ENCODE measurements at regions not wholly inside any gene's neighbourhood (a gene's known extent, or its start where the extent isn't known, plus 50 kb on each side); places are given as distances from the start of the nearest gene placed in this dataset.
"Not testable (repeated sequence)": the region's sequence is repeated elsewhere in the genome, so short reads cannot be mapped to it uniquely, and the experiment has no call there.

DNA sequence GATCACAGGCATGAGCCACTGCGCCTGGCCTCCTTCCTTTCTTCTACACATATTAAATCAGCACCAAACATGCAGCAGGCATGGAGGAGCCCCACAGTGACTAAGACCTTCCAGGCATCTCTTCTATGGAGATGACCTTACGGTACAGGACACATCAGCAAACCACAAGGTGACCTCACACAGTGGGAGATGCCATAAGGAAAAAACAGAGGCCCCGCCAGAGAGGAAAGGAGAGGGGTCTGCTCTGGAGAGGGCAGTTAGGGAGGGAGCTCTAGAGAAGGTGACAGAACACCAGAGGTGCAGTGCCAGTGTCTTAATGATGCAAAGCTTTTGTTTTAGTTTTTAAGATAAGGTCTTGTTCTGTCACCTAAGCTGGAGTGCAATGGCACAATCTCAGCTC is 81.1 kb upstream of the ESRRB start:
- H3K9me3 Mint-ChIP-seq, result no peaks in the 10 kb centered on the region
- H3K27me3 Mint-ChIP-seq, result peaks cover 4% of the 10 kb centered on the region
- peak; percentile 32 for DNase-seq (ENCODE audit: extremely low spot score, unreplicated experiment)
- H3K36me3 Mint-ChIP-seq, result no peaks in the 10 kb centered on the region
- no peak overlapping the region for H3K4me3 Mint-ChIP-seq
- no peak overlapping the region for H3K27ac Mint-ChIP-seq
- H3K4me1 Mint-ChIP-seq (ENCODE audit: unreplicated experiment), result peaks cover 9% of the 10 kb centered on the region
- TF ChIP-seq, protein P1, sequence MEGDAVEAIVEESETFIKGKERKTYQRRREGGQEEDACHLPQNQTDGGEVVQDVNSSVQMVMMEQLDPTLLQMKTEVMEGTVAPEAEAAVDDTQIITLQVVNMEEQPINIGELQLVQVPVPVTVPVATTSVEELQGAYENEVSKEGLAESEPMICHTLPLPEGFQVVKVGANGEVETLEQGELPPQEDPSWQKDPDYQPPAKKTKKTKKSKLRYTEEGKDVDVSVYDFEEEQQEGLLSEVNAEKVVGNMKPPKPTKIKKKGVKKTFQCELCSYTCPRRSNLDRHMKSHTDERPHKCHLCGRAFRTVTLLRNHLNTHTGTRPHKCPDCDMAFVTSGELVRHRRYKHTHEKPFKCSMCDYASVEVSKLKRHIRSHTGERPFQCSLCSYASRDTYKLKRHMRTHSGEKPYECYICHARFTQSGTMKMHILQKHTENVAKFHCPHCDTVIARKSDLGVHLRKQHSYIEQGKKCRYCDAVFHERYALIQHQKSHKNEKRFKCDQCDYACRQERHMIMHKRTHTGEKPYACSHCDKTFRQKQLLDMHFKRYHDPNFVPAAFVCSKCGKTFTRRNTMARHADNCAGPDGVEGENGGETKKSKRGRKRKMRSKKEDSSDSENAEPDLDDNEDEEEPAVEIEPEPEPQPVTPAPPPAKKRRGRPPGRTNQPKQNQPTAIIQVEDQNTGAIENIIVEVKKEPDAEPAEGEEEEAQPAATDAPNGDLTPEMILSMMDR (conservative IDR thresholded peaks at IDR 0.05), result no peak

DNA sequence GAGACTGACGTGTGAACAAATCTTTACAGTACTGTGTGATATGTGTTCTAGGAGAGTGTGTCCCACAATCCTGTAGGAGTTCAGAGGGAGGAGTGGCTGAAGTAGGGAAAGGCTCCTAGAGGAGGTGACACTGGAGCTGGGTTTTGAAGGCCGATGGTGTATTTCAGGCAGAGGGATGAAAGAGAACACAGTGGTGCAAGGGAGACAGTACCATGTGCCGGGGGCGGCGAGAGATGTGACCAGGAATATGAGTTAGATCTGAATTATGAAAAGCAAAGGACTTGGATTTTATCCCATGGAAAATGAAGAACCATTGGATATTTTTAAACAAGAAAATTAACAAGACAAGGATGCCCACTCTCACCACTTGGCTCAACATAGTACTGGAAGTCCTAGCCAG is 77.0 kb upstream of the ESRRB start:
- no peak for DNase-seq (ENCODE audit: extremely low spot score, unreplicated experiment)
- no peaks in the 10 kb centered on the region for H3K9me3 Mint-ChIP-seq

DNA sequence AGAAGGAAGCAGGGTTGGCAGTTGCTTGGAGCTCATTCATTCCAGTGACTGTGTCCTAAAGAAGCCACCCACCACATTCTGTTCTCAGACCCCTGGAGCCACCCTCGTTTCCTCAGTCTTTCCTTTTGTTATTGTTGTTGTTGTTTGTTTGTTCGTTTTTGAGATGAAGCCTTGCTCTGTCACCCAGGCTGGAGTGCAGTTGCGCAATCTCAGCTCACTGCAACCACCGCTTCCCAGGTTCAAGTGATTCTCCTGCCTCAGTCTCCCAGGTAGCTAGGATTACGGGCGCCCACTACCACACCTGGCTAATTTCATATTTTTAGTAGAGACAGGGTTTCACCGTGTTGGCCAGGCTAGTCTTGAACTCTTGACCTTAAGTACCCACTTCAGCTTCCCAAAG is 72.7 kb upstream of the ESRRB start:
- not testable (repeated sequence) for H3K27ac Mint-ChIP-seq; DNase-seq (ENCODE audit: extremely low spot score, unreplicated experiment); H3K4me3 Mint-ChIP-seq

More for the DNA sequence above, 77.0 kb upstream of the ESRRB start:
- Mint-ChIP-seq H3K27me3 (peaks cover 9% of the 10 kb centered on the region), H3K4me1 (ENCODE audit: unreplicated experiment) (peaks cover 3% of the 10 kb centered on the region), H3K36me3 (no peaks in the 10 kb centered on the region), H3K4me3 (no peak overlapping the region), H3K27ac (no peak overlapping the region)
- TF ChIP-seq, protein P1 (conservative IDR thresholded peaks at IDR 0.05), result no peak

DNA sequence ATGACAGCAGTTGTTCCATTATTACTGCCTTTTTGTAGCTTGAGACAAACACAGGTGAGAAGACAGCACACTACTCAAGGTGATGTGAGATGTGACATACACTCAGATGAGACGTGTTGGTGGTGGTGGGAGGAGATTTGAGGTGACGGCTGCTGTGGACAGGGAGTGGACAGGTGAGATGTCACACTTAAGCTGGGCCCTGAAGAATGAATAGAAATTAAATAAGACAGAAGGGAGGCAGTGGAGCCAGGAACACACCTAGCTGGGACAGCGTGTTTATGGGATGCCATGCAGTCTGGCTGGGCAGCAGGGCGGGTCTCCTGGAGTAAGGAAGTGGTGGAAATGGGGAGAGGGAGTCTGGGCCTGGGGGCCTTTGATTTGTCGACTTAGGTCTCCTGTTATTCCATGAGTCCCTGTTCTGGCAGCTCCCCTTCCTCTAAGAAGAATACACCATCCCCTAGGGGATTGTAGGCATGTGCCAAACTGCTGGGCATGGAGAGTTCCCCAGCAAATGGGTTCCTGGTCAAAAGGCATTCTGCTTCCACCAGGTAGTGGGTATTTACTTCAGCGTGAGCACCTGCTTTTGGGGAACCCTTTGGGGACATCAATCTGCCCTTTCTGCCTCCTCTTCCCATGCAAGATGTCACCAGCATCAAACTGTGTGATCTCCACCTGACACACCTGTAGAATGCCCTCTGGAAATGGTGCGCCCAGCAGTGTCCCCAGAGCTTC is 71.2 kb upstream of the ESRRB start:
- TF ChIP-seq, protein P1 (conservative IDR thresholded peaks at IDR 0.05), result no peak
- Mint-ChIP-seq H3K4me3 (no peak overlapping the region), H3K9me3 (no peaks in the 10 kb centered on the region), H3K36me3 (no peaks in the 10 kb centered on the region), H3K4me1 (ENCODE audit: unreplicated experiment) (peaks cover 4% of the 10 kb centered on the region), H3K27me3 (peaks cover 32% of the 10 kb centered on the region), H3K27ac (no peak overlapping the region)
- no peak for DNase-seq (ENCODE audit: extremely low spot score, unreplicated experiment)

More for the DNA sequence above, 72.7 kb upstream of the ESRRB start:
- H3K36me3 Mint-ChIP-seq; H3K4me1 Mint-ChIP-seq (ENCODE audit: unreplicated experiment); H3K9me3 Mint-ChIP-seq: not testable (repeated sequence)
- peaks cover 24% of the 10 kb centered on the region for H3K27me3 Mint-ChIP-seq

DNA sequence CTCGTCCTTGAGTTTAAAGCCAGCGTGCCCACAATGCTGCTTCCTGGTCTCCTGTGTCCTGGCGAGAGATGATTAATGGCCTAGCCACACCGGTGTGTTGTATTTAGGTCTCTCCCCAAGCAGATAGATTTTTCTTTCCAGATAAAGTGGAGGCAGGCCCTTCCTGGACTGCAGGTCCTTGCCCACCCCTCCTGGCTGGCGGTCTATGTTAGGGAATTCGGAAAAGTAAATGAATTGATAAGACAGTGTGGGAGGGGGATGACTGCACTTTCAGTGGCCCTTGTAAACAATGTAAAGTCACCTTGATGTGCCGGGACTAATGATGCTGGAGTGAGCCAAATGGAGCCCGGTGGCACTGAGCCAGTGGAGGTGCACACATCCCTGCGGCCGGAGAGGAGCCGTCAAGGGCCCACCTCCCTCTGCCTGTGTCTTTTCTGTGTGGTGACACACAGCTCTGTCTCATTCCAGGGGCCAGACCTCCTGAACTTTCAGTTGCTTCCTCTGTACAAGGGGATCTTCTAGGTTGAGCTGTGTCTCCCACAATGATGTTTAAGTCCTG is 70.6 kb upstream of the ESRRB start:
- H3K27ac Mint-ChIP-seq, result peak overlapping the region; percentile 53
- TF ChIP-seq, protein P1 (conservative IDR thresholded peaks at IDR 0.05), result no peak
- peaks cover 38% of the 10 kb centered on the region for H3K27me3 Mint-ChIP-seq
- DNase-seq (ENCODE audit: extremely low spot score, unreplicated experiment), result no peak
- no peaks in the 10 kb centered on the region for H3K9me3 Mint-ChIP-seq
- H3K36me3 Mint-ChIP-seq, result no peaks in the 10 kb centered on the region
- H3K4me1 Mint-ChIP-seq (ENCODE audit: unreplicated experiment), result peaks cover 10% of the 10 kb centered on the region
- peak overlapping the region; percentile 41 for H3K4me3 Mint-ChIP-seq

DNA sequence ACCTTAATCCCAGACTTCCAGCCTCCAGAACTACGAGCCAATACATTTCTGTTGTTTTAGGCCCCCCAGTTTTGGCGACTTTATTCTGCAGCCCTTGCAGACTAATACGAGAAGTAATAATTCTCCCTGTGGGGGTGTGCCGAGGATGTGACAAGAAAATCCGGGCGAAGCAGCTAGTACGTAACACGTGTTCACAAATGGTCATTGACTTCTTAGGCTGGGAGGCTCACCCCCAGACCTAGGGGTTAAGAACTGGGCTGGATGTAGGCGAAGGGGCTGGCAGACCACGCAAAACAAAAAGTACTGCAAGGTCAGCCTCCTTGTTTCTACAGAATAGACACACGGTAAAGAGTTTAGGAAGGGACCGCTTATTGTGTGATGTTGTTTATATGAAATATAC is 69.8 kb upstream of the ESRRB start:
- Mint-ChIP-seq H3K36me3 (no peaks in the 10 kb centered on the region), H3K4me3 (no peak overlapping the region), H3K27me3 (peaks cover 46% of the 10 kb centered on the region), H3K9me3 (no peaks in the 10 kb centered on the region), H3K4me1 (ENCODE audit: unreplicated experiment) (peaks cover 17% of the 10 kb centered on the region), H3K27ac (no peak overlapping the region)
- TF ChIP-seq, protein P1 (conservative IDR thresholded peaks at IDR 0.05), result no peak
- no peak for DNase-seq (ENCODE audit: extremely low spot score, unreplicated experiment)
